Keratinocyte (primary cell): ENCODE measurements at regions not wholly inside any gene's neighbourhood (a gene's known extent, or its start where the extent isn't known, plus 50 kb on each side); places are given as distances from the start of the nearest gene placed in this dataset.

Experiments used
- DNase-seq: peaks from one replicate; pipeline ENCODE4 v3.0.0-alpha.2; 2011; ENCODE audit warnings: low read depth, missing footprints, low spot score
- FAIRE-seq: peaks from 2 replicates; lab custom pipeline; 2011; peaks lifted over from hg19 to GRCh38; lab: Jason Lieb, UNC
- H2AFZ ChIP-seq: 2 replicates; pipeline ENCODE4 v1.6.0; 2012; ENCODE audit warnings: low read length, control low read depth, inconsistent platforms; ENCODE audit not compliant: control insufficient read depth
- H3K27ac ChIP-seq: 2 replicates; pipeline ENCODE4 v1.5.1; 2011; ENCODE audit warnings: low read length; ENCODE audit not compliant: control insufficient read depth, insufficient read depth
- H3K27me3 ChIP-seq: 3 replicates; pipeline ENCODE4 v1.6.0; 2011; ENCODE audit warnings: low read length; ENCODE audit not compliant: control insufficient read depth, insufficient read depth; ENCODE audit errors: extremely low read depth
- H3K36me3 ChIP-seq, 2 experiments: 2 replicates in 1 of 2; 3 replicates in 1 of 2; pipeline ENCODE4 v1.5.1; 2011; ENCODE audit warnings: low read length in 2 of 2, mild to moderate bottlenecking in 1 of 2; ENCODE audit not compliant: control insufficient read depth in 2 of 2, insufficient read depth in 2 of 2; ENCODE audit errors: extremely low read depth in 1 of 2
- H3K4me1 ChIP-seq: 3 replicates; pipeline ENCODE4 v1.5.1; 2011; ENCODE audit warnings: low read length; ENCODE audit not compliant: control insufficient read depth, insufficient read depth; ENCODE audit errors: extremely low read depth
- H3K4me2 ChIP-seq: 3 replicates; pipeline ENCODE4 v1.6.0; 2011; ENCODE audit warnings: low read depth, low read length; ENCODE audit not compliant: control insufficient read depth, insufficient read depth; ENCODE audit errors: extremely low read depth
- H3K4me3 ChIP-seq, 3 experiments: fragments of 200-600 bp in 1 of 3; sonication (generic) in 1 of 3; 2 replicates in 2 of 3; 3 replicates in 1 of 3; pipeline ENCODE4 v1.5.1; 2011 to 2016; ENCODE audit warnings: low read length in 3 of 3, mild to moderate bottlenecking in 3 of 3, control low read depth in 2 of 3, inconsistent platforms in 1 of 3, low read depth in 1 of 3, mixed read lengths in 1 of 3, mixed run types in 1 of 3, moderate library complexity in 1 of 3; ENCODE audit not compliant: control insufficient read depth in 2 of 3, insufficient read depth in 2 of 3; ENCODE audit errors: extremely low read depth in 1 of 3
- H3K79me2 ChIP-seq: 2 replicates; pipeline ENCODE4 v1.6.0; 2012; ENCODE audit warnings: low read length; ENCODE audit not compliant: control insufficient read depth, insufficient read depth
- H3K9ac ChIP-seq: 3 replicates; pipeline ENCODE4 v1.6.0; 2011; ENCODE audit warnings: low read length; ENCODE audit not compliant: control insufficient read depth, insufficient read depth; ENCODE audit errors: extremely low read depth
- H3K9me1 ChIP-seq: 3 replicates; pipeline ENCODE4 v1.6.0; 2011; ENCODE audit warnings: low read length; ENCODE audit not compliant: control insufficient read depth, insufficient read depth; ENCODE audit errors: extremely low read depth
- H3K9me3 ChIP-seq: 2 replicates; pipeline ENCODE4 v1.5.1; 2012; ENCODE audit warnings: low read depth, low read length; ENCODE audit not compliant: control insufficient read depth
- H4K20me1 ChIP-seq: 3 replicates; pipeline ENCODE4 v1.6.0; 2011; ENCODE audit warnings: low read length; ENCODE audit not compliant: control insufficient read depth, insufficient read depth; ENCODE audit errors: extremely low read depth
- CTCF ChIP-seq, 3 experiments: IDR thresholded peaks in 1 of 3; conservative IDR thresholded peaks in 1 of 3; optimal IDR thresholded peaks in 1 of 3; 2 replicates in 2 of 3; 3 replicates in 1 of 3; pipeline versions ENCODE3 to v1.5.1; 2011; ENCODE audit warnings: low read length in 3 of 3, mild to moderate bottlenecking in 3 of 3, moderate library complexity in 2 of 3, control low read depth in 1 of 3, inconsistent platforms in 1 of 3; ENCODE audit not compliant: insufficient read depth in 2 of 3; ENCODE audit errors: extremely low read depth in 1 of 3
- EZH2 ChIP-seq: IDR thresholded peaks from one replicate; pipeline ENCODE4 v1.6.1; 2012; ENCODE audit warnings: inconsistent platforms, mild to moderate bottlenecking, low read length, moderate library complexity
- dilution Hi-C: fragments of 300-500 bp; cut with MboI; formaldehyde crosslinking; loops from one replicate; pipeline ENCODE4 v1.7.0; 2020; ENCODE audit warnings: low sequenced_read_pairs; ENCODE audit not compliant: extremely low pct_ligation_motif_present

DNA sequence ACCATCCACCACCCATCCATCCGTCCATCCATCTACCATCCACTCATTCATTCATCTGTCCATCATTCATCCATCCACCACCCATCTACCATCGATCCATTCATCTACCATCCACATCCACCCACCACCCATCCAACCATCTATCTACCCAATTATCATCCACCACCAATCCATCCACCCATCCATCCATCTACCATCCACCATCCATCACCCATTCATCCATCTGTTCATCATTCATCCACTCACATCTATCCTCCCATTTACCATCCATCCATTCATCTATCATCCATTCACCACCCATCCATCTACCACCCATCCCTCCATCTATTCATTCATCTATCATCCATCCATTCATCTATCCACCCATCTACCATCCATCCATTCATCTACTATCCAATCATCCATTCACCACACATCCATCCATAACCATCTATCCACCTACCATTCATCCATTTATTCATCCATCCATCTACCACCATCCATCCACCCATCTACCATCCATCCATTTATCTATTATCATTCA lies 188.8 kb downstream of the JCAD start:
- H3K4me3 ChIP-seq = no peak overlapping the region
- no peaks in the 10 kb centered on the region for H3K79me2 ChIP-seq
- H3K27me3 ChIP-seq = no peaks in the 10 kb centered on the region
- no peaks in the 10 kb centered on the region for H3K9me1 ChIP-seq
- H3K27ac ChIP-seq = no peak overlapping the region
- H3K9ac ChIP-seq = no peak overlapping the region
- DNase-seq (no peak), FAIRE-seq (no peak)
- peaks cover 5% of the 10 kb centered on the region for H3K4me1 ChIP-seq
- no peaks in the 10 kb centered on the region for H4K20me1 ChIP-seq
- H2AFZ ChIP-seq = no peak overlapping the region
- no peak overlapping the region for H3K4me2 ChIP-seq
- dilution Hi-C loops = no loop called here
- H3K9me3 ChIP-seq = no peaks in the 10 kb centered on the region
- H3K36me3 ChIP-seq = no peaks in the 10 kb centered on the region
- TF ChIP-seq EZH2 = no peak

DNA sequence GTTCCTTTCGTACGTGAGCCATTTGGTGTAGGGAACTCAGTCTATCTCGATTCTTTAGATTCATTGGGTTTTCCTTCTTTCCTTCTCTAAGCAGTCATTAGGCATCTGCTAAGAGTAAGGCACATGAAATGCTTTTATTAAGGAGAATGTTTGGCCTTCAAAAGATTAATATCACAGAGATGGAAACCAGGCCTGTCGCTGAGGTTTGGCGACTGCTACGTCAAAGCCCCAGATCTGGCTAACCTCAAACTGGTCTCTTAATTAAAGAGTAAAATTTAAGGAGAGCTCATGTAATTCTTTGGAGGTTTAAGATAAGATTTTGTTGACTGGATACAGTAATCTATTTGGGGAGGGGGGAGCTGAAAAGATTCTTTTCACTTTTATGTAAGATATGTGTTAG lies 189.8 kb downstream of the JCAD start:
- H4K20me1 ChIP-seq = no peaks in the 10 kb centered on the region
- no peak for TF ChIP-seq CTCF (optimal IDR thresholded peaks at IDR 0.05 in 1 of 3, IDR thresholded peaks at IDR 0.05 in 1 of 3, conservative IDR thresholded peaks at IDR 0.05 in 1 of 3; ENCODE audit: extremely low read depth in 1 of 3, insufficient read depth in 2 of 3, low read length in 3 of 3)
- no peak for TF ChIP-seq EZH2
- dilution Hi-C loops = no loop called here
- H3K4me1 ChIP-seq = peaks cover 12% of the 10 kb centered on the region
- no peaks in the 10 kb centered on the region for H3K36me3 ChIP-seq
- no peak overlapping the region for H3K9ac ChIP-seq
- DNase-seq = no peak
- H3K79me2 ChIP-seq = no peaks in the 10 kb centered on the region
- no peak overlapping the region for H3K4me3 ChIP-seq
- H3K9me1 ChIP-seq = no peaks in the 10 kb centered on the region
- no peak overlapping the region for H3K27ac ChIP-seq
- no peak overlapping the region for H2AFZ ChIP-seq
- no peaks in the 10 kb centered on the region for H3K27me3 ChIP-seq
- FAIRE-seq = no peak
- H3K9me3 ChIP-seq = no peaks in the 10 kb centered on the region
- H3K4me2 ChIP-seq = no peak overlapping the region

- H3K9me3 ChIP-seq = no peaks in the 10 kb centered on the region
- no peak for TF ChIP-seq EZH2
- TF ChIP-seq CTCF (optimal IDR thresholded peaks at IDR 0.05 in 1 of 3, IDR thresholded peaks at IDR 0.05 in 1 of 3, conservative IDR thresholded peaks at IDR 0.05 in 1 of 3; ENCODE audit: extremely low read depth in 1 of 3, insufficient read depth in 2 of 3, low read length in 3 of 3) = no peak
- no peak overlapping the region for H3K4me2 ChIP-seq
Observed at GRCh38 chr10:29866356-29866755, 193.0 kb downstream of the JCAD start.

More at GRCh38 chr10:29866356-29866755, 193.0 kb downstream of the JCAD start:
- DNase-seq (no peak), FAIRE-seq (no peak)
- H3K9ac ChIP-seq = no peak overlapping the region
- no peaks in the 10 kb centered on the region for H3K27me3 ChIP-seq
- no peaks in the 10 kb centered on the region for H3K36me3 ChIP-seq
- no peak overlapping the region for H3K27ac ChIP-seq
- no peaks in the 10 kb centered on the region for H3K79me2 ChIP-seq
- H3K4me1 ChIP-seq = peaks cover 30% of the 10 kb centered on the region
- dilution Hi-C loops = no loop called here
- no peaks in the 10 kb centered on the region for H4K20me1 ChIP-seq
- peak overlapping the region; percentile 17 for H2AFZ ChIP-seq
- H3K4me3 ChIP-seq = no peak overlapping the region
- H3K9me1 ChIP-seq = no peaks in the 10 kb centered on the region
